Peyer's patch (tissue), 4 donors: ENCODE measurements at regions not wholly inside any gene's neighbourhood (a gene's known extent, or its start where the extent isn't known, plus 50 kb on each side); places are given as distances from the start of the nearest gene placed in this dataset.

Experiments
- DNase-seq, 3 donors: peaks; one replicate each; pipeline ENCODE4 v3.0.0-alpha.2; 2017 to 2019
- H3K27ac ChIP-seq, 4 donors: fragments of 200-600 bp; sonication (generic); one replicate each; pipeline ENCODE4 v1.5.1; 2016 to 2019
- H3K27me3 ChIP-seq, 2 donors: fragments of 200-600 bp; sonication (generic); one replicate each; pipeline ENCODE4 v1.5.1; 2019
- H3K36me3 ChIP-seq, 3 donors: fragments of 200-600 bp; sonication (generic); one replicate each; pipeline ENCODE4 v1.5.1; 2016 to 2019
- H3K4me1 ChIP-seq, 4 donors: fragments of 200-600 bp; sonication (generic); one replicate each; pipeline ENCODE4 v1.5.1; 2016 to 2019
- H3K4me3 ChIP-seq, 4 donors: fragments of 200-600 bp; sonication (generic); 1 replicate in 3 of 4; 2 replicates in 1 of 4; pipeline ENCODE4 v1.5.1; 2016 to 2019; ENCODE audit warnings: mild to moderate bottlenecking in 1 of 4
- H3K9me3 ChIP-seq, 4 donors: fragments of 200-600 bp; sonication (generic); one replicate each; pipeline ENCODE4 v1.5.1; 2016 to 2019; ENCODE audit warnings: mild to moderate bottlenecking in 1 of 4
- CTCF ChIP-seq, 6 experiments: fragments of 450-650 bp in 4 of 6; fragments of 200-600 bp in 2 of 6; sonication (generic) in 1 of 6; IDR thresholded peaks; one replicate each; pipeline ENCODE4 v1.5.1; 2017 to 2019; ENCODE audit warnings: antibody characterized with exemption in 6 of 6, mild to moderate bottlenecking in 3 of 6, moderate library complexity in 1 of 6
- POLR2A ChIP-seq, 2 donors: fragments of 450-650 bp; IDR thresholded peaks; one replicate each; pipeline ENCODE4 v1.5.1; 2017; ENCODE audit warnings: antibody characterized with exemption in 2 of 2, mild to moderate bottlenecking in 2 of 2, moderate library complexity in 2 of 2

- Histone ChIP-seq H3K27me3 (no peaks in the 10 kb centered on the region), H3K9me3 (peaks cover 0 to under 1% (median 0%) of the 10 kb centered on the region in 4 donors), H3K4me3 (no peak overlapping the region), H3K36me3 (no peaks in the 10 kb centered on the region), H3K27ac (peak overlapping the region in 1 of 4 donors; percentile 32), H3K4me1 (no peaks in the 10 kb centered on the region)
- TF ChIP-seq POLR2A (IDR thresholded peaks at IDR 0.05) (no peak), CTCF (IDR thresholded peaks at IDR 0.05) (peak; percentile 62 to 86 (median 81))
- DNase-seq, result peak; percentile 76 to 93 (median 88)
Measured at GRCh38 chr12:91811481-91812287, 334.0 kb downstream of the BTG1 start.

- H3K36me3 ChIP-seq, result no peaks in the 10 kb centered on the region
- no peak for DNase-seq
- H3K27ac ChIP-seq, result no peak overlapping the region
- no peak for TF ChIP-seq CTCF (IDR thresholded peaks at IDR 0.05)
- no peaks in the 10 kb centered on the region for H3K27me3 ChIP-seq
- H3K9me3 ChIP-seq, result peaks cover 0 to 6% (median 0%) of the 10 kb centered on the region in 4 donors
- H3K4me3 ChIP-seq, result no peak overlapping the region
- H3K4me1 ChIP-seq, result no peaks in the 10 kb centered on the region
Measured at GRCh38 chr12:91810531-91811451, 334.9 kb downstream of the BTG1 start.

DNA sequence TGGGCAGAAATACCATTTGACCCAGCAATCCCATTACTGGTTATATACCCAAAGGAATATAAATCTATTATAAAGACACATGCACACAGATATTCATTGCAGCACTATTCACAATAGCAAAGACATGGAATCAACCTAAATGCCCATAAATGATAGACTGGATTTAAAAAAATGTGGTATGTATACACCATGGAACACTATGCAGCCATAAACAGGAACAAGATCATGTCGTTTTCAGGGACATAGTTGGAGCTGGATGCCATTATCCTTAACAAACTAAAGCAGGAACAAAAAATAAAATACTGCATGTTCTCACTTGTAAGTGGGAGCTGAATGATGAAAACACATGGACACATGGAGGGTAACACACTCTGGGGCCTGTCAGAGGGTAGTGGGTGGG lies 335.6 kb downstream of the BTG1 start:
- no peaks in the 10 kb centered on the region for H3K36me3 ChIP-seq
- no peaks in the 10 kb centered on the region for H3K27me3 ChIP-seq
- H3K4me3 ChIP-seq, result no peak overlapping the region
- peaks cover 0 to 6% (median 2%) of the 10 kb centered on the region in 4 donors for H3K9me3 ChIP-seq
- no peak for DNase-seq
- TF ChIP-seq POLR2A (IDR thresholded peaks at IDR 0.05) (no peak), CTCF (IDR thresholded peaks at IDR 0.05) (no peak)
- no peaks in the 10 kb centered on the region for H3K4me1 ChIP-seq
- no peak overlapping the region for H3K27ac ChIP-seq

- no peak for DNase-seq
- no peaks in the 10 kb centered on the region for H3K27me3 ChIP-seq
- no peaks in the 10 kb centered on the region for H3K36me3 ChIP-seq
- peaks cover 0 to 6% (median 2%) of the 10 kb centered on the region in 4 donors for H3K9me3 ChIP-seq
- H3K27ac ChIP-seq, result no peak overlapping the region
- TF ChIP-seq CTCF (IDR thresholded peaks at IDR 0.05), result no peak
- no peak for TF ChIP-seq POLR2A (IDR thresholded peaks at IDR 0.05)
- no peaks in the 10 kb centered on the region for H3K4me1 ChIP-seq
- H3K4me3 ChIP-seq, result no peak overlapping the region
Measured at GRCh38 chr12:91805031-91805430, 340.6 kb downstream of the BTG1 start.

DNA sequence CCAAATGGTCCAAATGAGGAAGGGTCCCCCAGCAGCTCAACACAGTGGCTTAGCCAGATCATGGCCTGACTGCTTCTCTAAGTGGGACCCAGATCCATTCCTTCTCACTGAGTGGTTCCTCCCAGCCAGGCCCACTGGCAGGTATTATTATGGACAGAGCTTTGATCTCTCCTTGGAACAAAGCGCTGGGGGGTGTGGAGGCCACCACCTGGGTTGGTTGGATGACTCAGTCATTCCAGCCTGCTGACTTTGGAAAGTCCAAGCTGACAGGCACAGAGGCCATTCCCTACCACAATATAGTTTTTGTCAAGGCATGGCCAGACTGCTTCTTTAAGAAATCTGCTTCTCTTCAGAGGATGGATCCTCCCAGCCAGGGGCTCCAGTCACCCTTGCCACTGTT lies 341.1 kb downstream of the BTG1 start:
- no peak overlapping the region for H3K27ac ChIP-seq
- TF ChIP-seq POLR2A (IDR thresholded peaks at IDR 0.05) (no peak), CTCF (IDR thresholded peaks at IDR 0.05) (no peak)
- H3K9me3 ChIP-seq, result peaks cover 0 to 6% (median 2%) of the 10 kb centered on the region in 4 donors
- H3K4me3 ChIP-seq, result no peak overlapping the region
- no peak for DNase-seq
- no peaks in the 10 kb centered on the region for H3K27me3 ChIP-seq
- H3K4me1 ChIP-seq, result no peaks in the 10 kb centered on the region
- H3K36me3 ChIP-seq, result no peaks in the 10 kb centered on the region
